ENCODE measurements at regions not wholly inside any gene's neighbourhood (a gene's known extent, or its start where the extent isn't known, plus 50 kb on each side); places are given as distances from the start of the nearest gene placed in this dataset.

DNA sequence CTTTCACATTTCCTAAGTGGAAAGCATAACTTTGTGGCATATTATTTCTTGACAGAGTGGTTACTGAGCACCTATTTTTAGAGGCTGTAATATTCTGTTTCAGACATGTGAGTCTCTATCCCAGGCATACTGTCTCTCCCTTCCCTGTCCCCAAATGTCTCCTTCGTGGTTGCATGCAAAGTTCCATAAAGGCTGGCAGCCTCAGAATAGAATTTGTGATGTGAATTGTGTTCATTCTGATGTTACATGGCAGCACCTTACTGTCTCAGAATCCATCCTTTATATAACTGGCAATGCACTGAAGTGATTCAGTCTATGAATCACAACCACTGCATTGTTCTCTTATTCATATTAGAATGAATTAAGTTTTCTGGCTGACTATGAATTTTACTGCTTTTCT lies 89.0 kb upstream of the SLC7A1 start:
- no peak for TF ChIP-seq CTCF (IDR thresholded peaks at IDR 0.05; ENCODE audit: extremely low read depth in 1 of 2, insufficient read depth in 1 of 2, low read depth in 1 of 2, low read length in 2 of 2)
- no peak for TF ChIP-seq MAX (IDR thresholded peaks at IDR 0.05; ENCODE audit: insufficient read depth, insufficient read length)
- peak; percentile 62 for TF ChIP-seq FOS (IDR thresholded peaks at IDR 0.05; ENCODE audit: borderline replicate concordance, insufficient read depth, low read length)
- no peak for TF ChIP-seq POLR2A (IDR thresholded peaks at IDR 0.05; ENCODE audit: low read depth, low read length)
- no peak for TF ChIP-seq GATA2 (IDR thresholded peaks at IDR 0.05; ENCODE audit: insufficient read depth, insufficient read length, low read depth, low read length)
- TF ChIP-seq POLR2AphosphoS5 (IDR thresholded peaks at IDR 0.05; ENCODE audit: insufficient read depth, low read depth, low read length), result no peak
- no peak for TF ChIP-seq EZH2 (IDR thresholded peaks at IDR 0.05; ENCODE audit: borderline replicate concordance, low read depth, low read length, severe bottlenecking)
- no peak for TF ChIP-seq JUN (IDR thresholded peaks at IDR 0.05; ENCODE audit: borderline replicate concordance, insufficient read depth, insufficient read length, low read depth)
